ENCODE measurements at regions not wholly inside any gene's neighbourhood (a gene's known extent, or its start where the extent isn't known, plus 50 kb on each side); places are given as distances from the start of the nearest gene placed in this dataset.
"Not testable (repeated sequence)": the region's sequence is repeated elsewhere in the genome, so short reads cannot be mapped to it uniquely, and the experiment has no call there.

DNA sequence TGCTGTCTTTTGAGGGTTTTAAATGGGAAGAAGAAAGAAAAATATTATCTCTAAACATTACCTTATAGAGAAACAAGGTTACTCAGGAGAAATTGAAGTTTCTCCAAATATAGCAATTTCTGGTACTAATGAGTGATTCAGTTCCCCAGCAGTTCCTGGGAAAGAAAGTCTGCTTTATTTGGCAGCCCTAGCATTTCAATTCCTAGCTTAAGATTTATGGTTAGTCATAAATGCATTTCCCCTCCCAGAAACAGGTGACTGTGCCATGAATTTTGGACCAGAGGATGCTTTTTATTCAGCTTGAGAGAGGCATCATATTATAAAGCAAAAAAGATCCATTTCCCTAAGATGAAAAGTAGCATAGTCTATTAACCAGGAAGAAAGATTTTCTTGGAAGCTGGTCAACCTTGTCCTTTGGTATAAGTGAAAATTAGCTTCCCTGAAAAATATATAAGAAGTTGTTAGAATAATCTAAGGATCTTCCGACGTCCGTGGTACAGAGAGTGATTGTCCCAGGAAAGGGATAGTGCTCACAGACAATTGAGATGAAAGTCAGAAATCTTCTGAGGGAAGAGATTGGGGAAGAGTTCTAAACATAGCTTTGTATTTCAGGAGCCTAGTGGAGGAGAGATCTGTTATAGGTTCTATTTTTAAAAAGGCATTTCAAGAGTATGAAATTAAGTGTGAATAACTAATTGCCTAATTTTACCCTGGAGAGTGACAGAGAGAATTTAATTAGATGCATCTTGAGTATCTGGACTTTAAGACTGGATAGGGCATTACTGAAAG is 164.9 kb downstream of the ESM1 start:
- ATAC-seq = no peak

DNA sequence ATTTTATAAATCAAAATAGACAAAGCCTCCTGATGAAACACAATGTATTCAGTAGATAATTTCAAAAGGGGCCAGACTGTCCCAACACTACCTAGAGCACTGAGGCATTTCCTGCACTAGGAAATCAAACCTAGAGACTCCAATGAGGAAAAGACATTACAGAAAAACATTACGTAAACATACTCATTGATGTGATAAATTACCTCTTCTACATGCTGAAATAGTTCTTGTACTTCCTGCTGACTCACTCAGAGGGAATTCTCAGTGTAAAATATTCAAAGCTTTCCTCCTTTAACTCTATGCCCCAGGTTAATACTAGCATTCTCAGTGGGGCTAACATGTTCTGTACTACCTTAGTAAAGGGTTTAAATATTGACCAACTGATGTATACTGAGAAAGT is 178.0 kb downstream of the ESM1 start:
- ATAC-seq = no peak

GRCh38 chr5:54804521-54804920 is 180.9 kb downstream of the ESM1 start:
- no peak for ATAC-seq

GRCh38 chr5:54804086-54804485 is 181.3 kb downstream of the ESM1 start:
- no peak for ATAC-seq

- ATAC-seq = no peak
These were observed 181.9 kb downstream of the ESM1 start for GRCh38 chr5:54803471-54804011.

- no peak for ATAC-seq
These were observed 185.7 kb downstream of the ESM1 start for GRCh38 chr5:54799645-54800044.

DNA sequence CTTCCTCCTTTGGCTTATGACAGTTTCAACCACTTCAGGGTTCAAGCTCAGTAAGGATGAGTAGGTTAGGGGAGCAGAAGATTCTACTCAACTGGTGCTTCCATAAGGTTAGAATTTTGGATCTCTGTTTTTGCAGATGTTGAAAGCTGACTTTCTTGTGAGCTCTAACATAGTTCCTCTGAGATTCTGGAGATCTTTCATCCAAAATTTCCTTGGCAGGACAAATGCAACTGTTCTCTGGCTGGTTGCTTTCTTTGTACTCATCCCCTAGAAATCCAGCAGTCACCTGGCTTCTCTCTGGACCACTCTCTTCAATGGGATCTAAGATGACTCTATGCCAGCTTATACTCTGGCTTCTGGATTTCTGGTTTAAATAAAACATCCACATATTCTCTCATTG is 189.6 kb downstream of the ESM1 start:
- no peak for ATAC-seq

DNA sequence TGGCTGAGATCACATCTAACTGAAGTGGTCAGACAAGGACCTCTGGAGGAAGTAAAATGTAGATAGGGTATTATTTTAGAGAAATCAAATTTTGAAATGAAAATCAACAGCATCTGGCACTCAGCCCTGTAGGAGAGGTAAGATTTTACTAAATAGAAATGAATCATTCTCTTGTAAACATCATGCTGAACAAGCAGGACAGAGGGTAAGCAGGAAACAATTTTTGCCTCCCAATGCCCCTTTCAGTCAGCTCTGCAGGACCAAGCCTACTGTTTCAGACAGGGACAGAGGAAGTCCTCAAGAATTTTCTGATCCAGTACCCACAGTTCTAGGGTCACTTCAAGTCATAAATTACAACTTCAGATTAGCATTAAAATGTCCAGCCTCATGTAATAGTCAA is 190.1 kb downstream of the ESM1 start:
- no peak for ATAC-seq

GRCh38 chr5:54794135-54794975 is 191.0 kb downstream of the ESM1 start:
- no peak for ATAC-seq

DNA sequence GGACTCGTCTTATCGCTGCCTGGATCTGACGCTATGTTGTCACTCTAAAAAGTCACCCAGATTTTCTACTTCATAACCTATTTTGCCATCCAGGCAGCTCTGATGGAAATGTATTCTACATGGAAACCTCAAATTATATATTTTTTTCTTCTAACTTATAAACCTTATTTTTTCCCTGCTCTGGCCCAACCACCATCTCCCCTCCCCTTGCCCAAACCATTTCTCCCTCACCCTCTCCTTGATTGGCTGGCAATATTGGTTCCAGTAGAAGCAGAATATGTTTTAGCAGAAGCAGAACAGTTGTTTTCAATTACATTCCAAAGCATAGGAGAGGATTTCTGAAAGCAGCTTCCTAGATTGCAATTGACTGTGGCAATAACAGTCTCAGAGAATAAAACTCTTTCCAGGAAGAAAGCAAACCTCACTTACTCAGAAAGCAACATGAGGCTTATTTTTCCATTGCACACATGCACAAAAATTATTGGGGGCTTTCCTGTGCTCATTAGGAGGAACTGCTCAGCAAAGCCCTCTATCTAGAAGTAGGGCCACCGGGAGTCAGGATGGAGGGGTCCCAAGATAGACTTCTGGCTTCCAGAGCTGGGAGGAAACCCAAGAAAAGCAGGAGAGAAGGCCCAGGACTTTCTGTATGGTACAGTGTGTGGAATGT is 191.8 kb downstream of the ESM1 start:
- no peak for ATAC-seq

DNA sequence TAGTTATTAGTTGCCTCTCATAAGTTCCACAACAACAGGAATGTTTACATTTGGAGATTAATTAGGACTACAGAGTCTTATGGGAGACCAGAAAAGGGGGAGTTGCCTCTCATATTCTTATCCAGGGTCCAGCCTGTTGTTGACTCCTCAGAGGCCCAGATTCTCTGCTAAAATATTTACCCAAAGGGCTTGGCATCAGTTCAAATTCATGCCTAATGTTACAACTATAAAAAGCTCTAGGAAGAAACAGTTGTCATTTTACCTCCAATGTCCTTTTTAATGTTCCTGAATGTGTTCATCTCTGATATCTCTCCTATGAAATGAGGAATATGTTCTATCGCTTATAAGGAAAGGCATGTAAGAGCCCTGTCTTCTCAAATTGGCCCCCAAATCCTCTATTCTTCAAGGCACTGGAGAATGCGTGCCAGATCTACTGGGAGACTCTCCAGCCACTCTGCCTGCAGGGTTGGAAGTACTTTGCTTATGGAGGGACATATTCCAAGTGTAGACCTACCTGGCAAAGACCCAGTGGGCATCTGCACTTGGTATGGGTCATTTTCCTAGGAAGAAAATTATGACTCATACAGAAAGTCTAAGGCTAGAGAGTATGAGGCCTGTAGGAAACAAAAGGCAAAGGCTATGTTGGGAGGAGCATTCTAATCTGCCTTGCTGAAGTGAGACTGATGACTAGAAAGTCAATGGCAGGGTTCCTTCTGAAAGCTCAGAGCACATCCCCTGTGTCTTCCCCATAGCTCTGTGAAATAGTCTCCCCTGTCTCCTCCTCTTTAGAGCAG is 192.6 kb downstream of the ESM1 start:
- no peak for ATAC-seq

- ATAC-seq = not testable (repeated sequence)
These were observed 197.5 kb downstream of the ESM1 start for GRCh38 chr5:54787910-54788309.

GRCh38 chr5:54785729-54786591 is 199.4 kb downstream of the ESM1 start:
- ATAC-seq = no peak

DNA sequence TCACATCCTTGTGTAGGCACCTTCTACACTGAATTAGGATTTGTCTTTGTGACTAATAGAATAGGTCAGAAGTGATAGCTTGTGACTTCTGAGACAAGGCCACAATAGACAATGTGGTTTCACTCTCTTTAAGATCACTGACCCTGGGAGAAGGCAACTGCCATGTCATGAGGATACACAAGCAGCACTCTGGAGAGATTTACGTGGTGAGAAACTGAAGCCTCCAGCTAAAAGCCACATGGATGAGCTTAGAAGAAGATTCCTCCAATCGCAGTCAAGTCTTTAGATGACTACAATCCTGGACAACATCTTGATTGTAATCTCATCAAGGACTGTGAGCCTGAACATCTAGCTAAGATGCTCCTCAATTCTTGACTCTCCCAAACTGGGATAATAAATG is 206.6 kb downstream of the ESM1 start:
- no peak for ATAC-seq

DNA sequence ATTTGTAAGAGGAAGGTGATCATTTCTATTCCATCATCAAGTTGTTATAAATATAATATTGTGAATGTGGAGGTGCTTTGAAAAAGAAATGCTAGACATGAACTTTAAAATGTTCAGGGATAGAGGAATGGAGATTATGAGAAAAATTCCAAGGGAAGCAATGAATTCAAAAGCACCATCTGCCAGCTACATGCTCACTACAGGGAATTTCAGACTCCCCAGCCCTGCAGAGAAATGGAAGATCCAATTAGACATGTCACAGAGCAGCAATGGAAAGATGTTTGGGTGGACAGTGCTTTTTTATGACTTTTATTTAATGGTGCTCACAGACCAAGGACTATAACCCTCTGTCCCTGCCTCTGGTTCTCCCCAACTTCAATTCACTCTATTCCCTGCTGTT is 209.7 kb downstream of the ESM1 start:
- no peak for ATAC-seq

GRCh38 chr5:54774281-54775170 is 210.9 kb downstream of the ESM1 start:
- no peak for ATAC-seq

DNA sequence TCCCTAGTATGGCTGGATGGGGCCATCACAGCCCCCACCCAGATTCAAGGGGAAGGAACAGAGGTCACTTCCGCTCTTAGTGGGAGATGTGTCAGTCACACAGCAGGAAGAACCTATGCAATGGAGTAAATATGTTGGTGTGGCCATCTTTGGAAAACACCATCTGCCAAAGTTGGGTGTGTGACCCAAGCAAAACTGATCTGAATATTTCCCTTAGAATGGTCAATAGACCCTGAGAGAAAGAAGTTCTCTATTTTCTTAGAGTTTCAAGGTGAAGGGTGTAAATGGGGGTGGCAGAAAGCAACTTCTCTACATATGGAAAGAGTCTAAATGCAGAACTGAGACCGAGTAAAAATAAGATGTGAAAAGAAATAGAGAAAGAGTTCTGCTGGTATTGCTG is 212.7 kb downstream of the ESM1 start:
- ATAC-seq = no peak

DNA sequence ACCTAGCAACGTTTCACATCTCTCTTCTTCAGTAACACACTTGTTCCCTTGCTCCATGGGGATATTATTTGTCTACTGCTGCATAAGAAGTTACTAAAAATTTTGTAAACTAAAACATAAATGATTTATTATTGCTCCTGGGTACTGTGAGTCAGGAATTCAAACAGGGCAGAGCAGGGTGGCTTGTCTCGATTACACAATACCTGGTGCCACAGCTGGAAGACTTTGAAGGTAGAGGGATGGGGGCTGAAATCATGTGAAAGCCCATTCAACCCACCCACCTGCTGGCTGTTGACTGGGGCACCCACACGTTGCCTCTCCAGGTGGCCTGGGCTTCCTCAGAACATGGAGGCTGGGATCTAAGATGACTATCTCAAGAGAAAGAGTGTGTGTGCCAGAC is 213.2 kb downstream of the ESM1 start:
- ATAC-seq = no peak

- no peak for ATAC-seq
These were observed 215.6 kb downstream of the ESM1 start for GRCh38 chr5:54769746-54770145.

- ATAC-seq = no peak
These were observed 216.3 kb downstream of the ESM1 start for GRCh38 chr5:54769072-54769471.

Data from activated CD4-positive, CD25-positive, alpha-beta regulatory T cell treated with anti-CD3 and anti-CD28 coated beads, Interleukin-2, amount 50 U/mL, for 24 hours (primary cell).